ENCODE measurements at regions not wholly inside any gene's neighbourhood (a gene's known extent, or its start where the extent isn't known, plus 50 kb on each side); places are given as distances from the start of the nearest gene placed in this dataset.

- WGBS (ENCODE audit: insufficient coverage): under 1% methylated on average over 23 of the region's 28 CpGs
- peak; percentile 83 for DNase-seq
- peak overlapping the region; percentile 67 for H2AFZ ChIP-seq (ENCODE audit: insufficient read depth, low read depth, low read length, poor library complexity, severe bottlenecking)
These were observed 82.9 kb upstream of the C1QTNF9B start for GRCh38 chr13:23980160-23980551.

GRCh38 chr13:23983671-23984070 lies 86.4 kb upstream of the C1QTNF9B start:
- intact Hi-C loops (cut with micrococcal nuclease): no loop called here
- no peak overlapping the region for H2AFZ ChIP-seq (ENCODE audit: insufficient read depth, low read depth, low read length, poor library complexity, severe bottlenecking)
- no peak overlapping the region for H3K27ac ChIP-seq (ENCODE audit: low read length in 2 of 2)
- H3K27ac Mint-ChIP-seq: no peak overlapping the region
- no peak overlapping the region for H3K4me3 ChIP-seq (ENCODE audit: control extremely low read depth in 1 of 5, extremely low read depth in 1 of 5, insufficient read depth in 1 of 5, low read depth in 2 of 5, low read length in 4 of 5)
- peaks cover 54% of the 10 kb centered on the region for H3K27me3 Mint-ChIP-seq
- H3K9ac ChIP-seq (ENCODE audit: low read length): no peak overlapping the region
- no peak for ATAC-seq (ENCODE audit: low read depth)
- H3K9me3 ChIP-seq (ENCODE audit: control extremely low read depth in 1 of 3, control insufficient read depth in 2 of 3, insufficient read depth in 1 of 3, low read length in 2 of 3): peaks cover 0 to 4% (median 0%) of the 10 kb centered on the region in 3 donors
- peaks cover 0 to 26% (median 17%) of the 10 kb centered on the region in 4 experiments for H3K27me3 ChIP-seq (replicated peaks in 1 of 4; ENCODE audit: control extremely low read depth in 1 of 4, control insufficient read depth in 3 of 4, insufficient read depth in 4 of 4, low read length in 3 of 4)
- H3K36me3 ChIP-seq (replicated peaks in 1 of 2; ENCODE audit: control extremely low read depth in 1 of 2, control insufficient read depth in 1 of 2, extremely low read depth in 1 of 2, insufficient read depth in 2 of 2, low read length in 1 of 2): no peaks in the 10 kb centered on the region
- no peak for DNase-seq
- H3K9me3 Mint-ChIP-seq (ENCODE audit: insufficient read depth): no peaks in the 10 kb centered on the region
- H3K4me1 ChIP-seq (ENCODE audit: control insufficient read depth in 2 of 2, insufficient read depth in 2 of 2, low read length in 2 of 2): peaks cover 14 to 16% of the 10 kb centered on the region in 2 donors
- H3K4me2 ChIP-seq (replicated peaks; ENCODE audit: low read depth, low read length, poor library complexity, severe bottlenecking): no peak overlapping the region
- peaks cover 15% of the 10 kb centered on the region for H3K4me1 Mint-ChIP-seq
- CTCF ChIA-PET: no interaction called here
- WGBS (ENCODE audit: insufficient coverage): 94% methylated on average over 4 of the region's 4 CpGs
- H4K20me1 ChIP-seq (ENCODE audit: control insufficient read depth, insufficient read depth, low read length, poor library complexity, severe bottlenecking): no peaks in the 10 kb centered on the region
- TF ChIP-seq CTCF (IDR thresholded peaks at IDR 0.05) (no peak), EZH2 (IDR thresholded peaks at IDR 0.05; ENCODE audit: borderline replicate concordance, insufficient read depth, low read depth, low read length, poor library complexity, severe bottlenecking) (no peak)
- no peaks in the 10 kb centered on the region for H3K79me2 ChIP-seq (ENCODE audit: control insufficient read depth, insufficient read depth, low read length)
- POLR2A ChIA-PET: no interaction called here
- no peak overlapping the region for H3K4me3 Mint-ChIP-seq

More at GRCh38 chr13:23980160-23980551, 82.9 kb upstream of the C1QTNF9B start:
- H3K4me2 ChIP-seq (replicated peaks; ENCODE audit: low read depth, low read length, poor library complexity, severe bottlenecking): peak overlapping the region; percentile 87
- peak overlapping the region; percentile 24 to 64 (median 51) for H3K4me3 ChIP-seq (ENCODE audit: control extremely low read depth in 1 of 5, extremely low read depth in 1 of 5, insufficient read depth in 1 of 5, low read depth in 2 of 5, low read length in 4 of 5)
- H3K79me2 ChIP-seq (ENCODE audit: control insufficient read depth, insufficient read depth, low read length): no peaks in the 10 kb centered on the region
- Mint-ChIP-seq H3K9me3 (ENCODE audit: insufficient read depth) (no peaks in the 10 kb centered on the region), H3K4me1 (peaks cover 15% of the 10 kb centered on the region), H3K27ac (peak overlapping the region; percentile 4), H3K4me3 (peak overlapping the region; percentile 83), H3K27me3 (peaks cover 43% of the 10 kb centered on the region)
- intact Hi-C loops (cut with micrococcal nuclease): no loop called here
- peaks cover 14 to 16% of the 10 kb centered on the region in 2 donors for H3K4me1 ChIP-seq (ENCODE audit: control insufficient read depth in 2 of 2, insufficient read depth in 2 of 2, low read length in 2 of 2)
- H3K27me3 ChIP-seq (replicated peaks in 1 of 4; ENCODE audit: control extremely low read depth in 1 of 4, control insufficient read depth in 3 of 4, insufficient read depth in 4 of 4, low read length in 3 of 4): peaks cover 0 to 29% (median 23%) of the 10 kb centered on the region in 4 experiments
- no peak for TF ChIP-seq EZH2 (IDR thresholded peaks at IDR 0.05; ENCODE audit: borderline replicate concordance, insufficient read depth, low read depth, low read length, poor library complexity, severe bottlenecking)
- TF ChIP-seq CTCF (IDR thresholded peaks at IDR 0.05): no peak
- no peaks in the 10 kb centered on the region for H3K36me3 ChIP-seq (replicated peaks in 1 of 2; ENCODE audit: control extremely low read depth in 1 of 2, control insufficient read depth in 1 of 2, extremely low read depth in 1 of 2, insufficient read depth in 2 of 2, low read length in 1 of 2)
- ChIA-PET POLR2A (no interaction called here), CTCF (interaction anchor here (0.8 kb wide), 1 partner anchor 29 kb away, joined by 3 read pairs; no protein-coding TSS in a partner anchor)
- ATAC-seq (ENCODE audit: low read depth): peak; percentile 84
- H4K20me1 ChIP-seq (ENCODE audit: control insufficient read depth, insufficient read depth, low read length, poor library complexity, severe bottlenecking): no peaks in the 10 kb centered on the region
- H3K27ac ChIP-seq (ENCODE audit: low read length in 2 of 2): no peak overlapping the region
- peaks cover 0 to 4% (median 0%) of the 10 kb centered on the region in 3 donors for H3K9me3 ChIP-seq (ENCODE audit: control extremely low read depth in 1 of 3, control insufficient read depth in 2 of 3, insufficient read depth in 1 of 3, low read length in 2 of 3)
- peak overlapping the region; percentile 64 for H3K9ac ChIP-seq (ENCODE audit: low read length)
